HepG2 (cell line): ENCODE measurements at regions not wholly inside any gene's neighbourhood (a gene's known extent, or its start where the extent isn't known, plus 50 kb on each side); places are given as distances from the start of the nearest gene placed in this dataset.

Experiments used
- ARNT2 ChIP-seq: sonication (generic); formaldehyde crosslinking; IDR thresholded peaks from 2 replicates; pipeline ENCODE4 v1.8.0; 2022; ENCODE audit warnings: mild to moderate bottlenecking, low read depth, missing genetic modification reagents, moderate library complexity
- CCDC6 ChIP-seq: sonication (generic); formaldehyde crosslinking; IDR thresholded peaks from 2 replicates; pipeline ENCODE4 v1.8.1; 2022; ENCODE audit warnings: mild to moderate bottlenecking, missing genetic modification reagents, moderate library complexity
- CREM ChIP-seq, 2 experiments: sonication (generic) in 1 of 2; formaldehyde crosslinking in 1 of 2; IDR thresholded peaks; 2 replicates each; pipeline versions ENCODE4 v1.4.0 to v1.6.1; 2016 to 2020; ENCODE audit warnings: antibody characterized with exemption in 1 of 2, mild to moderate bottlenecking in 1 of 2, missing genetic modification reagents in 1 of 2
- FOXJ3 ChIP-seq: sonication (generic); formaldehyde crosslinking; IDR thresholded peaks from 2 replicates; pipeline ENCODE4 v1.4.0; 2020; ENCODE audit warnings: missing genetic modification reagents, mild to moderate bottlenecking, borderline replicate concordance
- IRF2 ChIP-seq: IDR thresholded peaks from 2 replicates; pipeline ENCODE4 v1.6.1; 2018; ENCODE audit warnings: missing genetic modification reagents, missing compliant biosample characterization
- KMT2A ChIP-seq: sonication (generic); formaldehyde crosslinking; IDR thresholded peaks from 2 replicates; pipeline ENCODE4 v1.4.0; 2020; ENCODE audit warnings: missing genetic modification reagents
- MEF2D ChIP-seq: sonication (generic); formaldehyde crosslinking; IDR thresholded peaks from 2 replicates; pipeline ENCODE4 v1.5.1; 2020; ENCODE audit warnings: mild to moderate bottlenecking, missing genetic modification reagents
- NCOA2 ChIP-seq: sonication (generic); formaldehyde crosslinking; IDR thresholded peaks from 2 replicates; pipeline ENCODE4 v1.8.0; 2022; ENCODE audit warnings: inconsistent platforms
- NFYC ChIP-seq: IDR thresholded peaks from 2 replicates; pipeline ENCODE4 v1.6.1; 2016; ENCODE audit warnings: missing genetic modification reagents, missing compliant biosample characterization
- PRDM15 ChIP-seq: sonication (generic); formaldehyde crosslinking; IDR thresholded peaks from 2 replicates; pipeline ENCODE4 v1.4.0; 2020; ENCODE audit warnings: missing genetic modification reagents
- PTBP1 ChIP-seq: fragments of 200-400 bp; formaldehyde crosslinking; IDR thresholded peaks from 2 replicates; pipeline ENCODE4 v1.6.1; 2018; ENCODE audit warnings: low read length, low read depth; ENCODE audit not compliant: poor library complexity, severe bottlenecking
- RFX3 ChIP-seq: IDR thresholded peaks from 2 replicates; pipeline ENCODE4 v1.6.1; 2016; ENCODE audit warnings: missing biosample characterization, missing genetic modification reagents
- TBX2 ChIP-seq: sonication (generic); formaldehyde crosslinking; IDR thresholded peaks from 2 replicates; pipeline ENCODE4 v1.5.0; 2020; ENCODE audit warnings: missing genetic modification reagents, mild to moderate bottlenecking, borderline replicate concordance
- ZFP1 ChIP-seq: IDR thresholded peaks from 2 replicates; pipeline ENCODE4 v1.6.1; 2016
- ZFP37 ChIP-seq: sonication (generic); formaldehyde crosslinking; IDR thresholded peaks from 2 replicates; pipeline ENCODE4 v1.4.0; 2020; ENCODE audit warnings: missing genetic modification reagents, borderline replicate concordance
- ZFP82 ChIP-seq: sonication (generic); formaldehyde crosslinking; IDR thresholded peaks from 2 replicates; pipeline ENCODE4 v1.5.1; 2020; ENCODE audit warnings: mild to moderate bottlenecking, missing genetic modification reagents, borderline replicate concordance
- ZNF513 ChIP-seq: sonication (generic); formaldehyde crosslinking; conservative IDR thresholded peaks from 2 replicates; pipeline ENCODE4 v1.5.0; 2020; ENCODE audit warnings: missing genetic modification reagents
- ZNF652 ChIP-seq: IDR thresholded peaks from 2 replicates; pipeline ENCODE4 v1.6.1; 2016; ENCODE audit warnings: low read depth, borderline replicate concordance
- ZNF775 ChIP-seq: sonication (generic); formaldehyde crosslinking; IDR thresholded peaks from 2 replicates; pipeline ENCODE4 v1.4.0; 2020; ENCODE audit warnings: missing genetic modification reagents, mild to moderate bottlenecking, moderate library complexity, borderline replicate concordance
- ZZZ3 ChIP-seq: sonication (generic); formaldehyde crosslinking; IDR thresholded peaks from 2 replicates; pipeline ENCODE4 v1.4.0; 2020; ENCODE audit warnings: missing genetic modification reagents, mild to moderate bottlenecking, borderline replicate concordance
- TF ChIP-seq, protein P1 (sequence below): IDR thresholded peaks from 2 replicates; pipeline ENCODE4 v1.6.1; 2016; ENCODE audit warnings: missing biosample characterization, missing genetic modification reagents, low read depth
- TF ChIP-seq, protein P2 (sequence below): sonication (generic); formaldehyde crosslinking; IDR thresholded peaks from 2 replicates; pipeline ENCODE4 v1.8.0; 2022; ENCODE audit warnings: mild to moderate bottlenecking, missing genetic modification reagents, borderline replicate concordance

GRCh38 chr6:157728183-157728881 is 94.7 kb upstream of the SNX9 start (continued):
- TF ChIP-seq CREM (IDR thresholded peaks at IDR 0.05) (peak; percentile 83), CREM (CRISPR knock-in tag; IDR thresholded peaks at IDR 0.05) (no peak), PRDM15 (CRISPR knock-in tag) (no peak), IRF2 (CRISPR knock-in tag) (peak; percentile 72; the same call in 1 of the 2 replicates), NCOA2 (CRISPR knock-in tag) (peak; percentile 86), TBX2 (peak; percentile 76; the same call in 1 of the 2 replicates), ZZZ3 (CRISPR knock-in tag) (0 out of 2 replicates have a peak, but pooled peaks have one; percentile 34), ZNF513 (CRISPR knock-in tag) (no peak), ZNF652 (CRISPR knock-in tag) (no peak), PTBP1 (no peak), KMT2A (CRISPR knock-in tag) (peak; percentile 8; the same call in 1 of the 2 replicates), MEF2D (CRISPR knock-in tag) (peak; percentile 35; the same call in 1 of the 2 replicates), ZFP82 (CRISPR knock-in tag) (0 out of 2 replicates have a peak, but pooled peaks have one; percentile 29), FOXJ3 (CRISPR knock-in tag) (peak; percentile 89; the same call in 1 of the 2 replicates), CCDC6 (CRISPR knock-in tag) (peak; percentile 61; the same call in 1 of the 2 replicates), ZFP37 (CRISPR knock-in tag) (no peak), ZFP1 (CRISPR knock-in tag) (peak; percentile 77), RFX3 (no peak), NFYC (CRISPR knock-in tag) (peak; percentile 61), ZNF775 (no peak), ARNT2 (CRISPR knock-in tag) (0 out of 2 replicates have a peak, but pooled peaks have one; percentile 62)
- TF ChIP-seq, protein P1, sequence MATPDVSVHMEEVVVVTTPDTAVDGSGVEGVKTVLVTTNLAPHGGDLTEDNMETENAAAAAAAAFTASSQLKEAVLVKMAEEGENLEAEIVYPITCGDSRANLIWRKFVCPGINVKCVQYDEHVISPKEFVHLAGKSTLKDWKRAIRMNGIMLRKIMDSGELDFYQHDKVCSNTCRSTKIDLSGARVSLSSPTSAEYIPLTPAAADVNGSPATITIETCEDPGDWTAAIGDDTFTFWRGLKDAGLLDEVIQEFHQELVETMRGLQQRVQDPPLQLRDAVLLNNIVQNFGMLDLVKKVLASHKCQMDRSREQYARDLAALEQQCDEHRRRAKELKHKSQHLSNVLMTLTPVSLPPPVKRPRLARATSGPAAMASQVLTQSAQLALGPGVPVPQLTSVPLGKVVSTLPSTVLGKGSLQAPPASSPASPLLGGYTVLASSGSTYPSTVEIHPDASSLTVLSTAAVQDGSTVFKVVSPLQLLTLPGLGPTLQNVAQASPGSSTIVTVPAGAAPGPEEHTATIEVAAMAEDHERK (CRISPR knock-in tag), result 0 out of 2 replicates have a peak, but pooled peaks have one; percentile 15
- TF ChIP-seq, protein P2, sequence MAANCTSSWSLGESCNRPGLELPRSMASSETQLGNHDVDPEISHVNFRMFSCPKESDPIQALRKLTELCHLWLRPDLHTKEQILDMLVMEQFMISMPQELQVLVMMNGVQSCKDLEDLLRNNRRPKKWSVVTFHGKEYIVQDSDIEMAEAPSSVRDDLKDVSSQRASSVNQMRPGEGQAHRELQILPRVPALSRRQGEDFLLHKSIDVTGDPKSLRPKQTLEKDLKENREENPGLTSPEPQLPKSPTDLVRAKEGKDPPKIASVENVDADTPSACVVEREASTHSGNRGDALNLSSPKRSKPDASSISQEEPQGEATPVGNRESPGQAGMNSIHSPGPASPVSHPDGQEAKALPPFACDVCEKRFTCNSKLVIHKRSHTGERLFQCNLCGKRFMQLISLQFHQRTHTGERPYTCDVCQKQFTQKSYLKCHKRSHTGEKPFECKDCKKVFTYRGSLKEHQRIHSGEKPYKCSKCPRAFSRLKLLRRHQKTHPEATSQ (CRISPR knock-in tag), result peak; percentile 56; the same call in 1 of the 2 replicates
